ENCODE measurements at regions not wholly inside any gene's neighbourhood (a gene's known extent, or its start where the extent isn't known, plus 50 kb on each side); places are given as distances from the start of the nearest gene placed in this dataset.
"Not testable (repeated sequence)": the region's sequence is repeated elsewhere in the genome, so short reads cannot be mapped to it uniquely, and the experiment has no call there.

DNA sequence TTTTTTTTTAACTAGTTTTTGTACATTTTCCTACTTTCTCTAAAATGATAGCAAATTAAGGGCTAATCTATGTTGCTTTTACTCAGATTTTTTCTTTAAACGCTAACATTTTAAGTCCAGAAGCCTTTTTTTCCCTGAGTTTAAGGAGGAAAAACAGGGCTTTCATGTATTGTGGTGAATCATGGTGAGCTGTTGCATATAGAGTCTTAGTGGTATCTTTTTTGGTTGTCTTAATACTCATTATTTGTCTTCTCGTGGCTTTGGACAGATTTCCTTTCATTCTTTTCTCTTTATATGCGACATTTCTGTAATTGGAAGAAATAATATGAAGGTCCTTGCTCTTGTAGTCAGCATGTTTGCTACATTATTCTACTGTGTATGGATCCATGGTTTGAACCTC lies 1015.6 kb downstream of the PLA2G4A start:
- H3K9me3 Mint-ChIP-seq (ENCODE audit: low read depth), result peaks cover 4% of the 10 kb centered on the region
- TF ChIP-seq, protein P1, sequence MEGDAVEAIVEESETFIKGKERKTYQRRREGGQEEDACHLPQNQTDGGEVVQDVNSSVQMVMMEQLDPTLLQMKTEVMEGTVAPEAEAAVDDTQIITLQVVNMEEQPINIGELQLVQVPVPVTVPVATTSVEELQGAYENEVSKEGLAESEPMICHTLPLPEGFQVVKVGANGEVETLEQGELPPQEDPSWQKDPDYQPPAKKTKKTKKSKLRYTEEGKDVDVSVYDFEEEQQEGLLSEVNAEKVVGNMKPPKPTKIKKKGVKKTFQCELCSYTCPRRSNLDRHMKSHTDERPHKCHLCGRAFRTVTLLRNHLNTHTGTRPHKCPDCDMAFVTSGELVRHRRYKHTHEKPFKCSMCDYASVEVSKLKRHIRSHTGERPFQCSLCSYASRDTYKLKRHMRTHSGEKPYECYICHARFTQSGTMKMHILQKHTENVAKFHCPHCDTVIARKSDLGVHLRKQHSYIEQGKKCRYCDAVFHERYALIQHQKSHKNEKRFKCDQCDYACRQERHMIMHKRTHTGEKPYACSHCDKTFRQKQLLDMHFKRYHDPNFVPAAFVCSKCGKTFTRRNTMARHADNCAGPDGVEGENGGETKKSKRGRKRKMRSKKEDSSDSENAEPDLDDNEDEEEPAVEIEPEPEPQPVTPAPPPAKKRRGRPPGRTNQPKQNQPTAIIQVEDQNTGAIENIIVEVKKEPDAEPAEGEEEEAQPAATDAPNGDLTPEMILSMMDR (IDR thresholded peaks at IDR 0.05; ENCODE audit: unreplicated experiment), result no peak

GRCh38 chr1:187847531-187847930 lies 1018.8 kb downstream of the PLA2G4A start:
- Mint-ChIP-seq H3K9me3 (ENCODE audit: low read depth) (peaks cover 10% of the 10 kb centered on the region), H3K27ac (peak overlapping the region; percentile 39), H3K27me3 (no peaks in the 10 kb centered on the region), H3K4me1 (ENCODE audit: low read depth) (peaks cover 6% of the 10 kb centered on the region), H3K36me3 (ENCODE audit: insufficient read depth) (no peaks in the 10 kb centered on the region), H3K4me3 (ENCODE audit: low read depth) (no peak overlapping the region)
- DNase-seq (ENCODE audit: low spot score, unreplicated experiment), result no peak
- TF ChIP-seq, protein P1 (IDR thresholded peaks at IDR 0.05; ENCODE audit: unreplicated experiment), result no peak

More for the DNA sequence above, 1015.6 kb downstream of the PLA2G4A start:
- Mint-ChIP-seq H3K27me3 (no peaks in the 10 kb centered on the region), H3K4me3 (ENCODE audit: low read depth) (no peak overlapping the region), H3K36me3 (ENCODE audit: insufficient read depth) (no peaks in the 10 kb centered on the region), H3K4me1 (ENCODE audit: low read depth) (peaks cover 12% of the 10 kb centered on the region), H3K27ac (no peak overlapping the region)
- DNase-seq (ENCODE audit: low spot score, unreplicated experiment), result no peak

DNA sequence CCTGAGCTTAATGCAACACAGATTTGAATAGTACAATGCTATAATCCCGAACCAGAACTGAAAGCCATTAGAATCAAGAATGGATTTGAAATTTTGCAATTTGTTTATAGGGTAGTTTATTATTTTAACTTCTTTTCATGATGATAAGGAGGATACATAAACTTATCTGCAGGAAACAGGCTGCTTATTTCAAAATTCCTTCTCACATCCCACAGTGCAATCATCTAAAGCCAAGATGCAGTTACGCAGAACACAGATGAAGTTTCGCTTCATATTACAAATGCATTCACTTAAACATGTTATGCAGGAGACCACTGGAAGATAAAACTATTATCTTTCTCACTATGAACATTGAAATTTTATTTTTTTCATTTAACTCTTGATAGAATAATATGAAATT lies 1019.6 kb downstream of the PLA2G4A start:
- Mint-ChIP-seq H3K4me1 (ENCODE audit: low read depth) (peaks cover 6% of the 10 kb centered on the region), H3K27me3 (no peaks in the 10 kb centered on the region), H3K9me3 (ENCODE audit: low read depth) (peaks cover 10% of the 10 kb centered on the region), H3K27ac (no peak overlapping the region), H3K36me3 (ENCODE audit: insufficient read depth) (no peaks in the 10 kb centered on the region), H3K4me3 (ENCODE audit: low read depth) (no peak overlapping the region)
- TF ChIP-seq, protein P1 (IDR thresholded peaks at IDR 0.05; ENCODE audit: unreplicated experiment), result no peak
- no peak for DNase-seq (ENCODE audit: low spot score, unreplicated experiment)

DNA sequence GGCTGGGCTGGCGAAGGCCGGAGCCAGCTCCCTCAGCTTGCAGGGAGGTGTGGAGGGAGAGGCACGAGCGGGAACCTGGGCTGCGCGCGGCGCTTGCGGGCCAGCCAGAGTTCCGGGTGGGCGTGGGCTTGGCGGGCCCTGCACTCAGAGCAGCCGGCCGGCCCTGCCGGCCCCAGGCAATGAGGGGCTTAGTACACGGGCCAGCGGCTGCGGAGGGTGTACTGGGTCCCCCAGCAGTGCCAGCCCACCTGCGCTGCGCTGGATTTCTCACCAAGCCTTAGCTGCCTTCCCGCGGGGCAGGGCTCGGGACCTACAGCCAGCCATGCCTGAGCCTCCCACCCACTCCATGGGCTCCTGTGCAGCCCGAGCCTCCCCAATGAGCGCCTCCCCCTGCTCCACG lies 1021.4 kb downstream of the PLA2G4A start:
- not testable (repeated sequence) for H3K4me1 Mint-ChIP-seq (ENCODE audit: low read depth); H3K9me3 Mint-ChIP-seq (ENCODE audit: low read depth)

GRCh38 chr1:187853505-187853904 lies 1024.8 kb downstream of the PLA2G4A start:
- Mint-ChIP-seq H3K27ac (no peak overlapping the region), H3K27me3 (no peaks in the 10 kb centered on the region), H3K36me3 (ENCODE audit: insufficient read depth) (no peaks in the 10 kb centered on the region), H3K9me3 (ENCODE audit: low read depth) (peaks cover 23% of the 10 kb centered on the region), H3K4me3 (ENCODE audit: low read depth) (no peak overlapping the region), H3K4me1 (ENCODE audit: low read depth) (peaks cover 5% of the 10 kb centered on the region)
- TF ChIP-seq, protein P1 (IDR thresholded peaks at IDR 0.05; ENCODE audit: unreplicated experiment), result no peak
- DNase-seq (ENCODE audit: low spot score, unreplicated experiment), result no peak

More for the DNA sequence above, 1021.4 kb downstream of the PLA2G4A start:
- H3K27me3 Mint-ChIP-seq; H3K4me3 Mint-ChIP-seq (ENCODE audit: low read depth); H3K27ac Mint-ChIP-seq; DNase-seq (ENCODE audit: low spot score, unreplicated experiment); H3K36me3 Mint-ChIP-seq (ENCODE audit: insufficient read depth): not testable (repeated sequence)

GRCh38 chr1:187854457-187854856 lies 1025.7 kb downstream of the PLA2G4A start:
- no peak overlapping the region for H3K4me3 Mint-ChIP-seq (ENCODE audit: low read depth)
- no peaks in the 10 kb centered on the region for H3K4me1 Mint-ChIP-seq (ENCODE audit: low read depth)
- DNase-seq (ENCODE audit: low spot score, unreplicated experiment), result no peak
- H3K27me3 Mint-ChIP-seq, result no peaks in the 10 kb centered on the region
- H3K27ac Mint-ChIP-seq, result no peak overlapping the region
- H3K9me3 Mint-ChIP-seq (ENCODE audit: low read depth), result peaks cover 23% of the 10 kb centered on the region
- TF ChIP-seq, protein P1 (IDR thresholded peaks at IDR 0.05; ENCODE audit: unreplicated experiment), result no peak
- no peaks in the 10 kb centered on the region for H3K36me3 Mint-ChIP-seq (ENCODE audit: insufficient read depth)

All from progenitor cell of endocrine pancreas (in vitro differentiated cells).